Inferior parietal cortex (tissue), 1 donor: ENCODE measurements at regions not wholly inside any gene's neighbourhood (a gene's known extent, or its start where the extent isn't known, plus 50 kb on each side); places are given as distances from the start of the nearest gene placed in this dataset.
"Not testable (repeated sequence)": the region's sequence is repeated elsewhere in the genome, so short reads cannot be mapped to it uniquely, and the experiment has no call there.

ENCODE experiments used
- DNase-seq: peaks from one replicate; pipeline ENCODE4 v3.0.0-alpha.2; 2016; ENCODE audit errors: extremely low spot score

GRCh38 chr4:112775801-112776200, 138.9 kb downstream of the LARP7 start:
- no peak for DNase-seq

DNA sequence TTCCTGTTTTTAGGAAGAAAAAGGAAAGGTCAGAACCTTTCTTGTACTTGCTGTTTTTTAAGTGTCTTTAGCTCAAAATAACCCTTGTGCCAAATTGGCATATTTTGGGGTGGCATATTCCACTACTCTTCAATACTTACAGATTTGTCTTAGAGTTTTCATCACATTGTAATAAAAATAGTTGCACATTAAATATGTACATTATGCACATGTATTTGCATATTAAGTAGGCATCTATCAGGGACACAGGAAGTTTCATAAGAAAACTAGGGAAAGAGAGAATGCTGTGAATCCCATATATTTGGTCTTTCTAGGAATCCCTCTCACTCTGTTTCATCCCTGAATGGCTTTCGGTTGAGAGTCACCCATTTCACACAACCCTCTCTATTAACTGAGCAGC, 139.6 kb downstream of the LARP7 start:
- DNase-seq, result no peak

DNA sequence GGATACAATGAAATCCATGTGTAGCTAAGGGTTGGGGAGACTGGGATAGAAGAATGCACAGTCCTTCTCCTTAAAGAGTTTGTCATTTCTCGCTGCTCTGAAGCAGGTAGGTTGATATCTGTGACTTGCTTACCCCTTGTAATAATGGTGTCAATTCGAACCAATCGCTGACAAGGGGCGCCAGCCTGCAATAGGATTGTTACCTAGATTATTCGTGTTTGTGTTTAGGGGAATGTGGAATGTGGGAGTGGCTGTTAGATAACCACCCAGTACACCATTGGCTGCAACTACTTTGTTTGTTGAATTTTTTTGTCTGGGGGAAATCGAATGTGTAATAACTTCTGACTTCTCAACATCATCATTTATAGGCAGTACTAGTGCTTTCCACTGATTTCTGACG, 141.6 kb downstream of the LARP7 start:
- DNase-seq, result no peak

GRCh38 chr4:112793033-112793432, 156.1 kb downstream of the LARP7 start:
- DNase-seq, result no peak

DNA sequence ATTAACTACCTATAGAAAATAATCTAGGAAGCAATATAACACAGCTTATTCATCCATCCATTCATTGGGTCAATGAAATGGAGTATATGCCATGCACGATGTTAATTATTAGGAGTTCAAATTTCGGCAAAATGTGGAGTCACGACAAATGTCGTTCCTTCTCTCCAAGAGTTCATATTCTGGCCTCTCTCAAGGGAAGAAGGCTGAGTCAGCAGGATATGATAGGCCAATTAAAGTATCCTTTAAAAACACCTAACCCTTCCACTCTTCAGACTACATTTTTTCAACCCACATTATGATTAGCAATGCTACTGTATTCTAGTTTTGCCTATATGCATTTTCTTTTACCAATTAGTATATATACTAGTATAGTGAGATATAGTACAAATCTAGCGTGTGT, 163.1 kb downstream of the LARP7 start:
- DNase-seq, result no peak

GRCh38 chr4:112801341-112801740, 164.4 kb downstream of the LARP7 start:
- no peak for DNase-seq

- DNase-seq, result no peak
These were observed 165.8 kb downstream of the LARP7 start for GRCh38 chr4:112802780-112803179.

- no peak for DNase-seq
These were observed 170.1 kb downstream of the LARP7 start for GRCh38 chr4:112807083-112807482.

GRCh38 chr4:112808001-112808400, 171.1 kb downstream of the LARP7 start:
- no peak for DNase-seq

GRCh38 chr4:112813790-112814189, 176.8 kb downstream of the LARP7 start:
- DNase-seq, result no peak

DNA sequence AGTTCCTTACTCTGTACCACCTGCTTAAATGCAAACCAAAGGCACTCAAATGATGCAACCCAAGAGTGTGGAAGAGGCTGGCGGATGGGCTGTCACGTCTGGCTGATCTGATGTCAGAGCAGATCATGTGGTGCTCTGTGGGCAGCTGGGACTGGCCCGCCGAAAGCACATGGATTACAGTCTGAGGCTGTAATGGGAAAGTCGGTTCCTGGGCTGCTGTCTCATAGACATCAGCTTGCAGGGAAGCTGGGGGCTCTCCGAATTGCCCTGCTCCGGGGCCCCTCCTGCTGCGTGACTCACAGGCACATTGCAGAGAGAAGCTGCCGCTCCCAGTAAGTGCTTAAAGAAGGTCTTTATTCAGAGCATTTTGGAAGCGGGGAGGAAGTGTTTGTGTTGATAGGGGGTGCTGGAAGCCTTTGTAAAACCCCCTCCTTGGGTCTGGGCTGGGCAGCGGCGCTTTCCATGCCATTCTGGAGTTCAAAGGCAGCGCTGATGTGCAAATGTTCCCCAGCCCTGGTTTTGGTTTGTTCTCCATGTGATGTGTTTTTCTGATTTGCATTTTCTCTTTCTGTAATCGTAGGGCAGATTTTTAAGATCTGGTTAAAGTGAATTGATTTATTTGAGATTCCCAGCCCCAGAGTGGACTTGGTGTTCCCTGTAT, 181.1 kb downstream of the LARP7 start:
- DNase-seq, result peak; percentile 87

DNA sequence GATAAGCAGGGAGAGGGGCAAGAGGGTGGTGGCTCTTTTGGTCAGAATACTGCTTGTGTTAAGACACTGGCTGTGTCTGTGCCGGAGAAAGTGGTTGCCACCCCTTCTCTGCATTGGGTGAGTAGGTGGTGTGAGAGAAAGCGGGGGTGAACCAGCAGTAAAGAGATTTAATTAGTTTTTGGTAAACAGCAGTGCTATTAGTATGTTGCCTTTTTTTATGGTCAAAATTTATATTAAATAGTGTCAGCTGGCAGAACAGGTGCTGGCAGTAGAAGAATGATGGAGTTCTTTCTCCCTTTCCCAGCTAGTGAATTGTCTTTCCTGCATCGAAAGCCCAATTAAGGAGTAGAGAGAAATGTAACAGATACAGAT, 181.6 kb downstream of the LARP7 start:
- peak; percentile 60 for DNase-seq

GRCh38 chr4:112819729-112820128, 182.8 kb downstream of the LARP7 start:
- no peak for DNase-seq

- no peak for DNase-seq
These were observed 186.2 kb downstream of the LARP7 start for GRCh38 chr4:112823156-112823555.

- no peak for DNase-seq
These were observed 186.7 kb downstream of the LARP7 start for GRCh38 chr4:112823606-112824005.

DNA sequence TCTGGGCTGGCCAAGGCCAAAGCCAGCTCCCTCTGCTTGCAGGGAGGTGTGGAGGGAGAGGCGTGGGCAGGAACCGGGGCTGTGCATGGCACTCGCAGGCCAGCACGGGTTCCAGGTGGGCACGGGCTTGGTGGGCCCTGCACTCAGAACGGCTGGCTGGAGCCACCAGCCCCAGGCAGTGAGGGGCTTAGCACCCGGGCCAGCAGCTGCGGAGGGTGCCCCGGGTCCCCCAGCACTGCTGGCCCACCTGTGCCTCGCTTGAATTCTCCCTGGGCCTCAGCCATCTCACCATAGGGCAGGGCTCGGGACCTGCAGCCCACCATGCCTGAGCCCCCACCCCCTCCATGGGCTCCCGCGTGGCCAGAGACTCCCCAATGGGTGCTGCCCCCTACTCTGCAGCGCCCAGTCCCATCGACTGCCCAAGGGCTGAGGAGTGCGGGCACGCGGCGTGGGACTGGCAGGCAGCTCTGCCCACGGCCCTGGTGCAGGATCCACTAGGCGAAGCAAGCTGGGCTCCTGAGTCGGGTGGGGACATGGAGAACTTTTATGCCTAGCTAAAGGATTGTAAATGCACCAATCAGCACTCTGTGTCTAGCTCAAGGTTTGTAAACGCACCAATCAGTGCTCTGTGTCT, 193.9 kb downstream of the LARP7 start:
- DNase-seq, result no peak

GRCh38 chr4:112832493-112832892, 195.6 kb downstream of the LARP7 start:
- no peak for DNase-seq

DNA sequence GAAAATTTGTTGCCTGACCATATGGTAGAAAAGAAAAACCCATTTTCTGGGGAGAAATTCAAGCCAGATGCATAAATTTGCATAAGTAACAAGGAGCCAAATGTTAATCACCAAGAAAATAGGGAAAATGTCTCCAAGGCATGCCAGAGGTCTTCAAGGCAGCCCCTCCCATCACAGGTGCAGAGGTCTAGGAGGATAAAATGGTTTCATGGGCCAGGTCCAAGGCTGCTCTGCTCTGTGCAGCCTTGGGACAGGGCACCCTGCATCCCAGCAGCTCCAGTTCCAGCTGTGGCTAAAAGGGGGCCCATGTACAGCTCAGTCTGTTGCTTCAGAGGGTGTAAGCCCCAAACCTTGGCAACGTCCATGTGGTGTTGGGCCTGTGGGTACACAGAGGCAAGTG, 200.0 kb downstream of the LARP7 start:
- DNase-seq, result no peak

GRCh38 chr4:112838015-112838414, 201.1 kb downstream of the LARP7 start:
- DNase-seq, result not testable (repeated sequence)

DNA sequence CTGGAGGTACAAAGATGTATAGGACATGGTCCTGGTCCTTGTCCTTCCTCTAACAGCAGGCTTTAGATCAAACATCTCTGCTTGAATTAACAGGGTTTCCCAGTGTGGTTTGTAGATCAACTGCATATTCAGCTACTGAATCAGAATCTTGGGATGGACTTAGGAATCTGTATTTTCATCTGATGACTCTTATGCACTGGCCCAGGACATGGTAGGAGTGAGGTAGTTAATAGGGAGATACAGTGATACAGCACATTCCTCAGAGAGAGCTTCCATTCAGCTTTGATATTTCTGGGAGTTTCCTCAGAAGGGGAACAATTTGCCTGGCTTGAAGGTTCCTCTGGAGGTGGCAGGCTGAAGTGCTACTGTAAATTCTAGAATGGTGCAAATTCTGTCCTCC, 203.1 kb downstream of the LARP7 start:
- DNase-seq, result no peak

DNA sequence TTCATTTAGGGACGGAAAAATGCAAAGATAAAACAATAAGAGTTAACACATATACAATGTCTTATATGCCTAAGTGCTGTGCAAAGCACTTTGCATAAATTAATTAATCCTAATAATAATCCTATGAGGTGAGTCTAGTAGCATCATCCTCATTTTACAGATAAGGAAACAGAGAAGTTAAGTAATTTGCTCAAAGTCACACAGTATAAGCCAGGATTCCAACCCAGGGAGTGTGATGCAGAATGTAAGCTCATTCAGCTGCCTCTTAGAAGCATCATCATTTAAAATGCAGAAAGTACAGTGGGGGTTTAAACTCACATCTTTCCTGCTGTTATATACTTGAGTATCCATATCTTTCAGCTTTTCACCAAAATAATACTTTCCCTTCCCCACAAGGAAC, 203.7 kb downstream of the LARP7 start:
- DNase-seq, result no peak

DNA sequence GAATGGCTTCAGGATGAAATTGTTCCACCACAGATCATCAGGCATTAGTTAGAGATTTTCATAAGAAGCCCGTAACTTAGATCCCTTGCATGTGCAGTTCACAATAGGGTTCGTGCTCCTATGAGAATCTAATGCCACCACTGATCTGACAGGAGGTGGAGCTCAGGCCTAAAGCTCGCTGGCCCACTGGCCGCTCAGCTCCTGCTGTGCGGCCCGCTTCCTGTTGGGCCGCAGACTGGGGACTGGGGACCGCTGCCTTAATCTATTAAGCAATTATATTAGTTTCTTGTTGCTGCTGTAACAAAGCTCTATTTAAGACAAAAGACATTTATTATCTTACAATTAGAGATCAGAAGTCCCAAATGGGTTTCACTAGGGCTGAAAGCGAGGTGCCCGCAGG, 205.6 kb downstream of the LARP7 start:
- no peak for DNase-seq

- DNase-seq, result no peak
These were observed 204.1 kb upstream of the ANK2 start for GRCh38 chr4:112845386-112845785.

- no peak for DNase-seq
These were observed 202.4 kb upstream of the ANK2 start for GRCh38 chr4:112847045-112847444.
